CD4-positive, alpha-beta T cell treated with Interleukin-4 for 4 hours (primary cell): ENCODE measurements at regions not wholly inside any gene's neighbourhood (a gene's known extent, or its start where the extent isn't known, plus 50 kb on each side); places are given as distances from the start of the nearest gene placed in this dataset.

Experiments used
- DNase-seq: peaks from one replicate; pipeline ENCODE4 v3.0.0-alpha.2; 2020

DNA sequence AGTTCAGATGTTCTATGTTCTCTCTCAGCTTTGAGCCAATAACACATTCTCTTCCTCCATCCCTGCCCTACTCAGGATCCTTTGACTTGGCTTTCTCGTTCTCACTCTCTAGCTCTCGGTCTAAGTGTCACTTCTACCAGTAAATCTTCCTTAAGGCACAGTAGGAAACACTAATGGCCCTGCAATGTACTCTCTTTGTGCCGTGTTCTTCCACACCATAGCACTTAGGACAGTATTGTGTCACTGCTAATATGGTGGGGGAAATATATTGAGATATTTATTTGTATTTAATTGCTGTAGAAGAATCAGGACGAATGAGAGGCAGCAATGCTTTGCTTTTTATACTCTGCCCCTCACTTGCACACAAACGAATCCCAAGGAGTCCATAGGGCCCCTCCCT is 493.1 kb downstream of the SHISA9 start:
- no peak for DNase-seq

DNA sequence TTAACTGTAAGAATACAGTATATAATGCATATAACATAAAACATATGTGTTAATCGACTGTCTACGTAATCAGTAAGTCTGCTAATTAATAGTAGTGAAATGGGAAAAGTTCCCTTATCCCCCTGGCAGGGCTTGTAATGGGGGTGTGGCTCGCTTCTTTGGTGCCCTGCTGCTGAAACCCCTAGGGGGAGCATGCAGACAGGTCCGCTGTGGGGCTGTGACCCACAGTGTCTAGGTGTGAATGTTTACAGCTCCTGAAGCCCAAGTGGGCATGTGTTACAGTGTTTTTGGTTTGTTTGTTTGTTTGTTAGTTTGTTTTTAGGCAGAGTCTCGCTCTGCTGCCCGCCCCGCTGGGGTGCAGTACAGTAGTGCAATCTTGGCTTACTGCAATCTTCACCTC is 495.7 kb downstream of the SHISA9 start:
- DNase-seq = no peak

GRCh38 chr16:13401641-13402040 is 500.2 kb downstream of the SHISA9 start:
- no peak for DNase-seq

DNA sequence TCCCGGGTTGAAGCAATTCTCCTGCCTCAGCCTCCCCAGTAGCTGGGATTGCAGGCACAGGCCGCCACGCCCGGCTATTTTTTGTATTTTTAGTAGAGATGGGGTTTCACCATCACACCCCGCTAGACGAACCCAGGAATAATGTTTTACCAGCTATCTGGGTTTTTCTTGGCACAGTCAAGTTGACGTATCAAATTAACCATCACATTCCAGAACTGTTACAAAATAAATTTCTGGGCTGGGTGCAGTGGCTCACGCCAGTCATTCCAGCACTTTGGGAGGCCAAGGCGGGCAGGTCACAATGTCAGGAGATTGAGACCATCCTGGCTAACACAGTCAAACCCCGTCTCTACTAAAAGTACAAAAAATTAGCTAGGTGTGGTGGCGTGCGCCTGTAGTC is 501.2 kb downstream of the SHISA9 start:
- no peak for DNase-seq

DNA sequence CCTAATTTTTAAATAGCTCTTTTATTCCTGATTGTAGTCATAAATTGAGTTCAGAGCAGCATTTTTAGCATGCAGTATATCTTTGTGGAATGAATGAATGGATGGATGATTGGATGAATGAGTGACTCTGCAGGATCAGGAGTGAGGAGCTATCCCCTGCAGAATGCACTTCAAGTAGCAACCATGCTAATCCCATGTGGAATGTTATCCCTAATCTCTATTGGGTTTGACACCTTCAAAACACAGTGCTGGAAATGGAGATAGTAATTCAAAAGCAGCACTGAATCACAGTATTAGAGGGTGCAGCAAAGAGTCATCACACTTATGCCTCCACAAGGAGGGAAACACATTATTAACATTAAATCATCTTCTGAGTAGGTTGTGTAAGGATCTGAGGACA is 501.9 kb downstream of the SHISA9 start:
- no peak for DNase-seq

- no peak for DNase-seq
Observed at GRCh38 chr16:13414154-13414553, 505.8 kb upstream of the ERCC4 start.

DNA sequence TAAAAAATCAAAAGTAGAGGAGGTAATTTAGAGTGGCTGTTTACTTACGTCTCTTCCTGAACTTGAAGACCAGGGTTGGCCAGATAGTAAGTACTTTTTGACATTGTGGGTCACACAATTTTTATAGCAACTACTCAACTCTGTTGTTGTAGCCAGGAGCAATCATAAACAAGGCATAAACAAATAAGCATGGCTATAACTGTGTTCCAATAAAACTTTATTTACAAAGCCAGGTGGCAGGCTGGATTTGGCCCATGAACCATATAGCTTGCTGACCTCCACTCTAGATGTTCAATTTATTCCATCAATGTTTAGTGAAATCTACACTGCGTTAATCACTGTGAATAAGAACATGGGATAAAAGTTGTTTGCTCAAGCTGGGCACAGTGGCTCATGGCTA is 500.4 kb upstream of the ERCC4 start:
- DNase-seq = no peak

DNA sequence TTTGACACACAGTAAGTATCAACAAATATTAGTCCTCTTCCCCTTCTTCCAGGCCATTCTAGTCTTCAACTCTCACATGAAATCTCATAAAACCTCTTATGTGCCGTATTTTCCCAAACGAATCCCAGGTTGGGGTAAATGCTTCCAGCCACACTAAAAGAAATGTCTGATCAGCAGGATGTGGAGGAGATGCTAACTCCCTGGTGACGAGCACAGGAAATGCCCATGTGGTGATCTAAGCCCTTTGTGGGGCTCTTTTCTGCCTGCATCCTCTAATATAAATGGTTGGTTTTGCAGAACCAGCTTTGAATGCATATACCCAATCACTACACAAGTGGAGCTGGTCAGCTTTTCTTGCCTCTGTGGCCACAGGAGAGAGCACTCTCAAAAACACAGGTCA is 498.2 kb upstream of the ERCC4 start:
- no peak for DNase-seq

GRCh38 chr16:13425836-13426235 is 494.1 kb upstream of the ERCC4 start:
- no peak for DNase-seq

DNA sequence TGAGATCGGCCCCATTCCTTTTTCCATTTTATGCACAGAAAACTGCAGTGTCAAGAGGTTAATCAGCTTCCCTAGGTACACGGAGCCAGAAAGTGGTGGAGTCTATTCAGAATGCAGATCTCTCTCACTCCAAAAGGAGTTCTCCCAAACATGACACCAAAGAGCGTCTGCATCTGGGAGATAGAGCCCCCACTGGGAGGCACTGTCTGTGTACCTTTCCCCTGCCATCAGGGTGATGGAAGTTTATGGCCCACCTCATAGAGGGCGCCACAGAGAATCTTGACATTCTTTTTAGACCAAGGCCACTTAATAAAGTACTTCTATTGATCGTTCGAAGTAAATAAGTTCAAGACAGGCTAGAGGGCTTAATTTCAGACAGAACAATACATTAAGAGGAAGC is 493.7 kb upstream of the ERCC4 start:
- no peak for DNase-seq

DNA sequence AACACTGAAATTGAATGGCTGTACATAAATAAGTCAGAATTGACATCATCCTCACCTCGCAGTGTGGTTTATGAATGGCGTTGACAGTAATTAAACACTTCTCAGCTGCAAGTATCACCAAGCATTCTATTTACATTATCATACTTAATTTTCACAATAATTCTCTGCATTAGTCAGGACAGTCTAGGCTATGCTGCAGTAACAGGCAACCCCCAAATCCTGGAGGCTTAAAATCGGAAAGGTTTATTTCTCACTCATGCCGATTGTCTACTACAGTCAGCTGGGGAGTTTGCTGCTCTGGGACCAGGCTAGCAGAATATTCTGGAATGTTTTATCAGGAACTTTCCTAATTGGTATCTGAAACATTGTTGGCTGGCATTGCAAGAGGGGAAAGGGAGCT is 493.2 kb upstream of the ERCC4 start:
- no peak for DNase-seq

- DNase-seq = no peak
Observed at GRCh38 chr16:13427943-13428342, 492.0 kb upstream of the ERCC4 start.

DNA sequence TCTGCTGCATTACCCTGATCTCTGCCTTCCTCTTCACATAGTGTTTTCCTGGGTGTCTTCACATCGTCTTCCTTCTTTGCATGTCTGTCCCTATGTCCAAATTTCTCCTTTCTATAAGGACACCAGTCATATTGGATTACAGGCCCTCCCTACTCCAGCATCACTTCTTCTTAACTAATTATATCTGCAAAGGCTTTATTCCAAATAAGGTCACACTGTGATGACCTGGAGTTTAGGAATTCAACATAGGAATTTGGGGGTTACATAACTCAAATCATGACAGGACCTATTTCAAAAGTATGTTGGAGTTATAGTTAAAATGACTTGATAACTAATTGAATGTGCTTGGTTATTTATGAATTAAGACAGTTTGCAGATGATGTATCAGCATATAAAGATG is 490.5 kb upstream of the ERCC4 start:
- DNase-seq = no peak

- DNase-seq = no peak
Observed at GRCh38 chr16:13435415-13435814, 484.5 kb upstream of the ERCC4 start.

GRCh38 chr16:13435873-13436474 is 484.0 kb upstream of the ERCC4 start:
- DNase-seq = no peak

DNA sequence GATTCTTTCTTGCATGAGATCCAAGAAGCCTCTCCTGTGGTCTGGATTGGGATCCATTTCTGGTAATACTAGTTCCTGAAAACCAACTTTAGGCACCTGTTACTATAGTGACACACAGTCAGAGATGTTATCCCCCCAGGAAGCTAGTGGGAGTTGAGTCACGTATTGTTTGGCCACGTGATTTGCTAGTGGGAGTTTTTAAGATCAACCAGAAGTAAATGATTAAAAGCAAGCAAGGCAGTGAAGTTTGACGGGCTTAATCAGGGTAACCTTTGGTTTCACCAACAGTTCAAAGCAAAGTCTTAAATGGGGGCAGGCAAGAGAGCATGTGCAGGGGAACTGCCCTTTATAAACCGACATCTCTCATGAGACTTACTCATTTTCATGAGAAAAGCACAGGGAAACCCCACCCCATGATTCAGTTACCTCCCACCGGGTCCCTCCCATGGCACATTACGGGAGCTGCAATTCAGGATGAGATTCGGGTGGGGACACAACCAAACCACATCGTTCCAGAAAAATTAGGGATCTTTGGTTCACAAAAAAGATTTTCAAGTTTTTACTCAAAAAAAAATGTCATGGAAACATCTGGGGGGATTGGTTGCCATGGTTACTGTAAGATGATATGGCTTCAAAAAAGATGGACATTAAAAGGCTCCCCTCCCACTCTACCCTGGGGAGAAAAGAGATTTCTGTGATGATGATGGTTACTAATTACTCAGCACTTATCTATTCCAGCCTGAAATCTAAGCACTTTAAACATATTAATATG is 483.1 kb upstream of the ERCC4 start:
- DNase-seq = no peak

GRCh38 chr16:13437413-13437795 is 482.6 kb upstream of the ERCC4 start:
- no peak for DNase-seq

GRCh38 chr16:13438064-13438463 is 481.9 kb upstream of the ERCC4 start:
- no peak for DNase-seq

GRCh38 chr16:13439766-13440165 is 480.2 kb upstream of the ERCC4 start:
- no peak for DNase-seq

DNA sequence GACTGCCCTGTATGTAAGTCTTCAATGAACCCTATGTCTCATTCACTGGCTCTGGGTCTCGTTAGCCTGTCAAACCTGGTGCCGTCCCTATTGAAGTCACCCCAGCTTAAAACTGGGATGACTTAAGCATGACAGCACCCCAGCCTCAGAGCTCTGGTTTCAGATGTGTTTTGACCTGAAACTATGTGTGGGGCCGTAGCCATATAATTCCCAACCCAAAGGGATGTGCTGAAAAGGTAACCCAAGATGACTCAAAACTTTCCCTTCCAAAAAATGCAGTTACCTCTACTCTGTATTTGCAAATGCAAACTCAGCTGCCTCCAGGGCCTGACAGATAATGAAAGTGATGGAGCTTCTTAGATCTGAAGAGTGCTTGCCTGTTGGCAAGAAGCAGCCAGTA is 478.3 kb upstream of the ERCC4 start:
- no peak for DNase-seq

- DNase-seq = no peak
Observed at GRCh38 chr16:13448346-13448745, 471.6 kb upstream of the ERCC4 start.

GRCh38 chr16:13453325-13453724 is 466.6 kb upstream of the ERCC4 start:
- DNase-seq = no peak

- DNase-seq = no peak
Observed at GRCh38 chr16:13453938-13454553, 465.9 kb upstream of the ERCC4 start.

DNA sequence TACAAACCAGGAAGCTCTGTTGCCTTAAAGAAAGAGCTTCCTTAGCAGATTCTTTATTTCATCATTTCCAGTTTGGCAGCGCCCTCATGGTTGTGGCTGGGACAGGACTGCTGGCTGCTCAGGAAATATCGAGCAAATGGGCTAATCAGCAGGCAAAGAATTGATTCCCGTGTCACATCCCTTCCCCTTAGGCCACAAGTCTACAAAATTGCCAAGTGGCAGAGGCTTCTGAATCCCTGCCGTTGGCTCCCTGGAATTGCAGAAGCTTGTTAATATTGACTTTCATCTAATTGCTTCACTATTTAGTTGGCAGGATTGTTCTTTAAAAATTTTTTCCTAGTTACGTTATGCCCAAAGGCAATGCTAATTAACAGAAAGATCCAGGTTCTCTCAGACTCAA is 456.3 kb upstream of the ERCC4 start:
- DNase-seq = no peak

DNA sequence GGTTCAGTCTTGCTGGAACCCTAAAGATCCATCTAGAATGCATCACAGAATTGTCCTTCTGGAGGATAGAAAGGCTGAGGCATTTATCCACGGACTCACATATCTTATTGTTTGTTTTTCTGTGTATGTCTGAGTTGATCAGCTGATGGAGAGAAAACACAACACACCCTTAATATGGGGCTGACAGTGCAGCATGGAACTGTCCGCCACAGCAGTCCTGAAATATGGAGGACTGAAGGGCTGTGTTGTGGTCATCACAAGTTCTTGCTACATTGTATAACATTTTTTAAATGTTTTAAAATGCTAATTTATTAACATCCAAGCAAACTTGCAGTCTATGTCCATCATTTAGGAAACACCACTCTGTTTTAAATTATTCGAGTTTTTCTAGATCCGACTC is 448.9 kb upstream of the ERCC4 start:
- no peak for DNase-seq
